ENCODE measurements at regions not wholly inside any gene's neighbourhood (a gene's known extent, or its start where the extent isn't known, plus 50 kb on each side); places are given as distances from the start of the nearest gene placed in this dataset.
"Not testable (repeated sequence)": the region's sequence is repeated elsewhere in the genome, so short reads cannot be mapped to it uniquely, and the experiment has no call there.

DNA sequence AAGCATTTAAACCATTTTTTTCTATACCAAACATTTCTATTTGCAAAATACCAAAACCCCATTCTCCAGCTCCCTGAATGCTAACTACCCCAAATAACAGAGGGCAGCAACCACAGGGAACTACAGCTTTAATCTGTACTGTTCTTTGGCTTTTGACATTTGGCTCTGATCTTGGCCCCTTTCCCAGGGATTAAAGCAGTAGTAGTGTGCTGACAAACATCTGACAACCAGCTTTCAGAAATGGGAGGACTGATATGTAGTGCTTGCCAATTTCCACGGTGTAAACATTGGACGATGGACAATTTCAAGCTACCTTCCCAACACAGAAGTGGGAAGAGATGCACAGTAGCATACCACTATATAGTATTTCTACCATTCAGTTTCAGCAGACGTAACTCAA, 88.4 kb upstream of the TEAD1 start:
- Histone ChIP-seq H3K36me3 (no peaks in the 10 kb centered on the region), H3K27ac (peak overlapping the region in 2 of 4 donors; percentile 20 to 22), H3K4me1 (peaks cover 0 to 30% (median 0%) of the 10 kb centered on the region in 4 donors), H3K27me3 (no peaks in the 10 kb centered on the region), H3K4me3 (no peak overlapping the region), H3K9me3 (no peaks in the 10 kb centered on the region)
- 24 to 39% methylated on average over 3 of the region's 3 CpGs for WGBS, 2 donors
- TF ChIP-seq EP300 (IDR thresholded peaks at IDR 0.05): no peak
- DNase-seq (ENCODE audit: low spot score in 2 of 2): no peak

DNA sequence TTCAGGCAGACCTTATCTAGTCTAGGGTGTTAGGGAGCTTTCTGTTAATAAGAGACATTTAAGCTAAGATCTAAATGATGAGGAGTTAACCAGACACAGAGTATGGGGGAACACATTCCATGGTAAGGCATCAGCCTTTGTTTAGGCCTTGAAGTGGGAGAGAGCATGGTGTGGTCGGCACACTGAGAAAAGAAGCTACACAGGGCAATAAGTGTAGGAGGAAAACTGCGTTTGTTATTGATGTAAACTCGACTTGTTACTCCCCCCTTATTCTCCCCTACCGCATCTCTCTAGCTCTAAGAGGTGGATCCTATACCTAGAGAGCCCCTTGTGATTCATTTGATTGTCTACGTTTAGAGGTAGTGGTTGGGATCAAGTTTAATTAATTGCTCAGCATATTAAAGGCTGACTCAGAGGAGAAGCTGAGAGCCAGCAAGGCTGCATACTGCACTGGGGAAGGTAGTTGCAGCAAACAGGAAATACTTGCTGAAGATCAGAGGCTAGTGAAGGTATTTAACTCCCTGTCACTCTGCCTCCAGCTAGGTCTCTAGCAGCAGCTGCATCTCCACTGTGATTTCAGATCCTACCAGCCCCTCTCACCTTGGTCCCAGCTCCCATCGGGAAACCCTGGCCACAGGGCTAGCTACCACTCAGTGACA, 86.8 kb upstream of the TEAD1 start:
- Histone ChIP-seq H3K4me1 (peaks cover 0 to 29% (median 4%) of the 10 kb centered on the region in 4 donors), H3K9me3 (no peaks in the 10 kb centered on the region), H3K4me3 (no peak overlapping the region), H3K27ac (peak overlapping the region in 2 of 4 donors; percentile 32 to 39), H3K27me3 (no peaks in the 10 kb centered on the region), H3K36me3 (no peaks in the 10 kb centered on the region)
- 38 to 53% methylated on average over 6 of the region's 6 CpGs for whole genome bisulfite sequencing, 2 donors
- no peak for DNase-seq (ENCODE audit: low spot score in 2 of 2)
- TF ChIP-seq, protein P1, sequence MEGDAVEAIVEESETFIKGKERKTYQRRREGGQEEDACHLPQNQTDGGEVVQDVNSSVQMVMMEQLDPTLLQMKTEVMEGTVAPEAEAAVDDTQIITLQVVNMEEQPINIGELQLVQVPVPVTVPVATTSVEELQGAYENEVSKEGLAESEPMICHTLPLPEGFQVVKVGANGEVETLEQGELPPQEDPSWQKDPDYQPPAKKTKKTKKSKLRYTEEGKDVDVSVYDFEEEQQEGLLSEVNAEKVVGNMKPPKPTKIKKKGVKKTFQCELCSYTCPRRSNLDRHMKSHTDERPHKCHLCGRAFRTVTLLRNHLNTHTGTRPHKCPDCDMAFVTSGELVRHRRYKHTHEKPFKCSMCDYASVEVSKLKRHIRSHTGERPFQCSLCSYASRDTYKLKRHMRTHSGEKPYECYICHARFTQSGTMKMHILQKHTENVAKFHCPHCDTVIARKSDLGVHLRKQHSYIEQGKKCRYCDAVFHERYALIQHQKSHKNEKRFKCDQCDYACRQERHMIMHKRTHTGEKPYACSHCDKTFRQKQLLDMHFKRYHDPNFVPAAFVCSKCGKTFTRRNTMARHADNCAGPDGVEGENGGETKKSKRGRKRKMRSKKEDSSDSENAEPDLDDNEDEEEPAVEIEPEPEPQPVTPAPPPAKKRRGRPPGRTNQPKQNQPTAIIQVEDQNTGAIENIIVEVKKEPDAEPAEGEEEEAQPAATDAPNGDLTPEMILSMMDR (IDR thresholded peaks at IDR 0.05): no peak
- TF ChIP-seq POLR2A (IDR thresholded peaks at IDR 0.05) (no peak), EP300 (IDR thresholded peaks at IDR 0.05) (no peak)

DNA sequence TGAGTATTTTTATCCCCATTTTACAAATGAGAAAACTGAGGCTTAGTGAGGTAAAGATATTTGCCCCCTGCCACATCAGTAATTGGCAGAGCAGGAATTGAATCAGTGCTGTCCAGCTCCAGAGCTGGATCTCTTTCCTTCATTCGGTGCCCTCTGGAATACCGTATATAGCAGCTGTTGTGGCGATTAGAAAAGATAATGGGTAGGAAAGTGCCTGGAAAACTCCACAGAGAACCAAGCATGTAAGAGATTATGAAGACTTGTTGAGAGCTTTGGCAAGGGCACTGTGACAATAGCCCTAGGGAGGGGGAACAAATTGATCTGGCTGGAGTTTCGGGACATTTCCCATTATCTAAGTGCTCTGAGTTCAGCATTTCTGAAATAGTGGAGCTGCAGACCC, 82.5 kb upstream of the TEAD1 start:
- Histone ChIP-seq H3K36me3 (no peaks in the 10 kb centered on the region), H3K4me3 (no peak overlapping the region), H3K27me3 (no peaks in the 10 kb centered on the region), H3K27ac (peak overlapping the region; percentile 59 to 93 (median 80)), H3K9me3 (no peaks in the 10 kb centered on the region), H3K4me1 (peaks cover 0 to 15% (median 4%) of the 10 kb centered on the region in 4 donors)
- no peak for DNase-seq (ENCODE audit: low spot score in 2 of 2)
- no peak for TF ChIP-seq POLR2A (IDR thresholded peaks at IDR 0.05)
- 50 to 65% methylated on average over 4 of the region's 4 CpGs for WGBS, 2 donors

DNA sequence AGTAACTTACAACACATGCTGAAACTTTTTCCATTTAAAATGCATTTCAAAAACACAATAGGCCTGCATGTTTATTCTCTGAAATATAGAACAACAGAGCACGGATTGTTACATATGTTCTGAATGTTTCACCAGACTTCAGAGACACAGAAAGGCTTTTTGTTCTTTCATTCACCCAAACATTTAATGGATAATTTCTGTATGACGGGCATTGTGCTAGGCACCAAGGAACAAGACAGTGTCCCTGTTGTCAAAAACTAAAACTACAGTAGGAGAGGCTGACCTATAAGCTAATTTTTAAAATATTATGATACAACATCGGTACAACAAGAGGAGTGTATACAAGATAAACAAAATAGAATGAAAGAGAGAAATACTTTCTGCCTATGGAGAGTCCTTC, 81.9 kb upstream of the TEAD1 start:
- DNase-seq (ENCODE audit: low spot score in 2 of 2): no peak
- no peaks in the 10 kb centered on the region for H3K36me3 ChIP-seq
- no peak overlapping the region for H3K4me3 ChIP-seq
- TF ChIP-seq POLR2A (IDR thresholded peaks at IDR 0.05): no peak
- peak; percentile 56 to 58 for TF ChIP-seq EP300 (IDR thresholded peaks at IDR 0.05)
- TF ChIP-seq, protein P1 (IDR thresholded peaks at IDR 0.05): peak in 1 of 5 experiments; percentile 6
- peak overlapping the region; percentile 59 to 93 (median 80) for H3K27ac ChIP-seq
- 43 to 61% methylated on average over 3 of the region's 3 CpGs for WGBS, 2 donors
- H3K27me3 ChIP-seq: no peaks in the 10 kb centered on the region
- H3K4me1 ChIP-seq: peaks cover 0 to 12% (median 4%) of the 10 kb centered on the region in 4 donors
- no peaks in the 10 kb centered on the region for H3K9me3 ChIP-seq

DNA sequence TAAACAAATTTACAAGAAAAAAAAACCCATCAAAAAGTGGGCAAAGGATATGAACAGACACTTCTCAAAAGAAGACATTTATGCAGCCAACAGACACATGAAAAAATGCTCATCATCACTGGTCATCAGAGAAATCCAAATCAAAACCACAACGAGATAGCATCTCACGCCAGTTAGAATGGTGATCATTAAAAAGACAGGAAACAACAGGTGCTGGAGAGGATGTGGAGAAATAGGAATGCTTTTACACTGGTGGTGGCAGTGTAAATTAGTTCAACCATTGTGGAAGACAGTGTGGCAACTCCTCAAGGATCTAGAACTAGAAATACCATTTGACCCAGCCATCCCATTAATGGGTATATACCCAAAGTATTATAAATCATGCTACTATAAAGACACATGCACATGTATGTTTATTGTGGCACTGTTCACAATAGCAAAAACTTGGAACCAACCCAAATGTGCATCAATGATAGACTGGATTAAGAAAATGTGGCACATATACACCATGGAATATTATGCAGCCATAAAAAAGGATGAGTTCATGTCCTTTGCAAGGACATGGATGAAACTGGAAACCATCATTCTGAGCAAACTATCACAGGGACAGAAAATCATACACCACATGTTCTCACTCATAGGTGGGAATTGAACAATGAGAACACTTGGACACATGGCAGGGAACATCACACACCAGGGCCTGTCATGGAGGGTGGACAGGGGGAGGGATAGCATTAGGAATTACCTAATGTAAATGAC, 79.0 kb upstream of the TEAD1 start:
- H3K4me3 ChIP-seq; H3K27ac ChIP-seq; DNase-seq (ENCODE audit: low spot score in 2 of 2); H3K27me3 ChIP-seq; H3K36me3 ChIP-seq; H3K9me3 ChIP-seq: not testable (repeated sequence)
- 94 to 95% methylated on average over 2 of the region's 2 CpGs for WGBS, 2 donors
- H3K4me1 ChIP-seq: peaks cover 0 to 22% (median 4%) of the 10 kb centered on the region in 4 donors

DNA sequence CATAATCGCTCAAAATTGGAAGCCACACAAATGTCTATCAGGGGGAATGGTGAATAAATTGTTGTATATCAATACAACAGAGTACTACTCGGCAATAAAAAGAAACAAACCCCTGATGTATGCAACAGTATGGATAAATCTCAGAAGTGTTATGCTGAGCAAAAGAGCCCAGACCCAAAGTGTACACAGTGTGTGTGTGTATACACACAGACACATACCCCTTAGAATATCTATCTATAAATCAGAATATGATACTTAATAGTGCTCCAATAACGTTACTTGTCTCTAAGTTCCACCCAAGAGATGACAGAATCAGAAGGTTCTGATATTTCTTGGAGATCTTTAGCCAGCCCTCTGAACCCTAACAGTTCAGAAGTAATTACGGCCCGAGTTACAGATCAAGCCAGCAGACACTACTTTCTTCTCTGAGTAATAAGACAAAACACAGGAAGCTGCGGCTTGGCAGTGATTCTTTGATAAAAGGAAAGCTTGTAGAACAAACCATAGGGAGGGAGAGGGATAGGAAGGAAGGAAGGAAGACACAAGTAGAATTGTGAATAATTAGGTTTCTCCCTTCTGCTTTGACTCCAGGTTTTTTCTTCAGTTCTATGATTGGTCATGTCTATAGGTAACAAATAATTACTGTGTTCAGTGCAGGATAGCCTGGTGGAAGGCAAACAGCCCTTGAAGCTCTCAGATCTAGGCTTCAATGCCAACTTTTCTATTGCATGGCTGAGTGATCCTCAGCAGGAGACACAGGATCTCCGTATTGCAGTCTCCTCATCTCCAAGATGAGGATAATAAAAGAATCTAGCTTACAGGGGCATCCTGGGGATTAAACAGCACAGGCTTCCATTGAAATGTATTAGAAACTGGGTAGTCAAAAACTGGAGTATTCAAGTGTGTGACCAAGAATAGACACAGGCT, 75.6 kb upstream of the TEAD1 start:
- no peaks in the 10 kb centered on the region for H3K9me3 ChIP-seq
- peaks cover 0 to 24% (median 0%) of the 10 kb centered on the region in 4 donors for H3K4me1 ChIP-seq
- peak in 1 of 2 donors; percentile 39 for DNase-seq (ENCODE audit: low spot score in 2 of 2)
- no peaks in the 10 kb centered on the region for H3K27me3 ChIP-seq
- H3K4me3 ChIP-seq: no peak overlapping the region
- H3K27ac ChIP-seq: peak overlapping the region in 3 of 4 donors; percentile 4 to 22 (median 8)
- H3K36me3 ChIP-seq: no peaks in the 10 kb centered on the region
- TF ChIP-seq POLR2A (IDR thresholded peaks at IDR 0.05) (no peak), EP300 (IDR thresholded peaks at IDR 0.05) (no peak)
- TF ChIP-seq, protein P1 (IDR thresholded peaks at IDR 0.05): no peak
- 30 to 31% methylated on average over 7 of the region's 7 CpGs for WGBS, 2 donors
